K562 (cell line): ENCODE measurements at regions not wholly inside any gene's neighbourhood (a gene's known extent, or its start where the extent isn't known, plus 50 kb on each side); places are given as distances from the start of the nearest gene placed in this dataset.

Experiments
- ATAC-seq: fragments of 200-7000 bp; cut with Tn5 transposase; 3 replicates; pipeline ENCODE4 v1.9.1; 2020; ENCODE audit warnings: moderate library complexity
- BruUV-seq: library from RNA; stranded (reverse); fragments of 400-500 nt; replicated peaks from 2 replicates; lab custom pipeline; 2021; lab: Mats Ljungman, UMichigan
- CTCF ChIA-PET: fragments of 300-600 bp; formaldehyde crosslinking; extraction: SDS; loops from one replicate; lab custom pipeline; 2021; ENCODE audit warnings: low intra/inter-chr PET ratio; lab: Yijun Ruan, JAX
- POLR2A ChIA-PET: fragments of 300-600, 350-650 bp; sonication (Branson Sonifier 250); formaldehyde crosslinking; extraction: SDS; loops from one replicate; lab custom pipeline; 2021; ENCODE audit warnings: antibody characterized with exemption, inconsistent platforms; lab: Yijun Ruan, JAX
- DNase-seq, 4 experiments: peaks; one replicate each; pipeline versions ENCODE4 v3.0.0 to v3.0.0-alpha.2; 2011 to 2018; ENCODE audit warnings: low spot score in 3 of 4, mixed read lengths in 3 of 4; ENCODE audit errors: extremely low read depth in 1 of 4
- FAIRE-seq: peaks from 2 replicates; lab custom pipeline; 2011; peaks lifted over from hg19 to GRCh38; lab: Jason Lieb, UNC
- H2AFZ ChIP-seq: 2 replicates; pipeline ENCODE4 v1.6.0; 2011; ENCODE audit warnings: low read depth, low read length, control low read depth, inconsistent platforms
- H3K27ac ChIP-seq: fragments of 200-600 bp; 3 replicates; pipeline ENCODE4 v1.8.0; 2011; ENCODE audit warnings: low read depth, mild to moderate bottlenecking, control low read depth, inconsistent platforms, low read length, moderate library complexity, mixed read lengths; ENCODE audit errors: extremely low read depth
- H3K27me3 ChIP-seq, 2 experiments: fragments of 300-600 bp in 1 of 2; 2 replicates in 1 of 2; 3 replicates in 1 of 2; pipeline versions ENCODE4 v1.6.0 to v1.8.0; 2011; ENCODE audit warnings: inconsistent platforms in 2 of 2, low read length in 2 of 2, mild to moderate bottlenecking in 1 of 2, mixed read lengths in 1 of 2, moderate library complexity in 1 of 2; ENCODE audit not compliant: control insufficient read depth in 2 of 2, insufficient read depth in 2 of 2
- H3K36me3 ChIP-seq: fragments of 300-600 bp; 3 replicates; pipeline ENCODE4 v1.8.0; 2011; ENCODE audit warnings: mild to moderate bottlenecking, low read length, inconsistent platforms; ENCODE audit not compliant: control insufficient read depth, insufficient read depth
- H3K4me1 ChIP-seq, 2 experiments: fragments of 200-600 bp in 1 of 2; replicated peaks in 1 of 2; 2 replicates in 1 of 2; 3 replicates in 1 of 2; pipeline versions ENCODE4 v1.5.1 to v1.8.0; 2011; ENCODE audit warnings: inconsistent platforms in 2 of 2, low read length in 2 of 2, mild to moderate bottlenecking in 1 of 2, mixed read lengths in 1 of 2, moderate library complexity in 1 of 2; ENCODE audit not compliant: control insufficient read depth in 2 of 2, insufficient read depth in 2 of 2
- H3K4me2 ChIP-seq: 2 replicates; pipeline ENCODE4 v1.6.1; 2011; ENCODE audit warnings: low read length, control low read depth, inconsistent platforms, mixed read lengths; ENCODE audit not compliant: insufficient read depth
- H3K4me3 ChIP-seq: fragments of 200-600 bp; sonication (generic), shearing (Covaris generic); 2 replicates; pipeline ENCODE4 v1.5.1; 2016; ENCODE audit warnings: control low read depth, inconsistent platforms
- H3K79me2 ChIP-seq: fragments of 200-600 bp; 3 replicates; pipeline ENCODE4 v1.8.0; 2011; ENCODE audit warnings: low read length, inconsistent platforms; ENCODE audit not compliant: control insufficient read depth, insufficient read depth
- H3K9ac ChIP-seq, 2 experiments: 2 replicates each; pipeline versions ENCODE4 v1.6.0 to v1.6.1; 2011; ENCODE audit warnings: low read depth in 2 of 2, low read length in 2 of 2, control low read depth in 1 of 2, inconsistent platforms in 1 of 2, mild to moderate bottlenecking in 1 of 2, mixed read lengths in 1 of 2; ENCODE audit not compliant: insufficient read depth in 1 of 2
- H3K9me1 ChIP-seq: one replicate; pipeline ENCODE4 v1.6.0; 2011; ENCODE audit warnings: inconsistent platforms, mild to moderate bottlenecking, low read length, moderate library complexity; ENCODE audit not compliant: control insufficient read depth, insufficient read depth
- H3K9me3 ChIP-seq: replicated peaks from 2 replicates; pipeline ENCODE4 v1.5.1; 2011; ENCODE audit warnings: low read depth, low read length, inconsistent platforms; ENCODE audit not compliant: control insufficient read depth, insufficient read depth
- H4K20me1 ChIP-seq: replicated peaks from 2 replicates; pipeline ENCODE4 v1.6.1; 2011; ENCODE audit warnings: low read length, inconsistent platforms, mixed read lengths; ENCODE audit not compliant: control insufficient read depth, insufficient read depth
- CC2D1A ChIP-seq: fragments of 450-650 bp; IDR thresholded peaks from 2 replicates; pipeline ENCODE4 v1.6.1; 2017; ENCODE audit warnings: mild to moderate bottlenecking
- RBM34 ChIP-seq: fragments of 200-400 bp; formaldehyde crosslinking; IDR thresholded peaks from 2 replicates; pipeline ENCODE4 v1.6.1; 2018; ENCODE audit warnings: low read length, borderline replicate concordance; ENCODE audit not compliant: insufficient read depth
- ZNF174 ChIP-seq: fragments of 250-450 bp; sonication (Bioruptor Pico); IDR thresholded peaks from 2 replicates; pipeline ENCODE4 v1.4.0; 2020; ENCODE audit warnings: mild to moderate bottlenecking
- WGBS: fragments of 100-300 bp; shearing (Covaris generic); methylation state at CpG from one replicate; pipeline ENCODE4 v1.1.6; 2016; ENCODE audit warnings: low coverage, mixed read lengths; ENCODE audit not compliant: insufficient coverage; ENCODE audit errors: missing lambda C conversion rate; 5-methylcytosine and 5-hydroxymethylcytosine counted together
- in situ Hi-C: fragments of 300-500 bp; cut with MboI; formaldehyde crosslinking; loops from 4 replicates; pipeline ENCODE4 v1.15.0; 2018; ENCODE audit warnings: inconsistent platforms, mixed read lengths
- intact Hi-C: fragments of 100-400 bp; cut with micrococcal nuclease; formaldehyde crosslinking; loops from 2 replicates; pipeline ENCODE4 v1.14.2; 2022
- TF ChIP-seq, protein P1 (sequence below), 2 experiments: fragments of 450-650 bp in 1 of 2; sonication (generic) in 1 of 2; formaldehyde crosslinking in 1 of 2; IDR thresholded peaks in 1 of 2; conservative IDR thresholded peaks in 1 of 2; 2 replicates each; pipeline versions ENCODE4 v1.6.1 to v1.8.1; 2016 to 2023; ENCODE audit warnings: mild to moderate bottlenecking in 2 of 2, moderate library complexity in 2 of 2, inconsistent platforms in 1 of 2, missing genetic modification reagents in 1 of 2
- TF ChIP-seq, protein P2 (sequence below), 2 experiments: fragments of 450-650 bp; IDR thresholded peaks; 2 replicates each; pipeline ENCODE4 v1.6.1; 2016; ENCODE audit warnings: mild to moderate bottlenecking in 2 of 2, borderline replicate concordance in 1 of 2, low read depth in 1 of 2, moderate library complexity in 1 of 2

DNA sequence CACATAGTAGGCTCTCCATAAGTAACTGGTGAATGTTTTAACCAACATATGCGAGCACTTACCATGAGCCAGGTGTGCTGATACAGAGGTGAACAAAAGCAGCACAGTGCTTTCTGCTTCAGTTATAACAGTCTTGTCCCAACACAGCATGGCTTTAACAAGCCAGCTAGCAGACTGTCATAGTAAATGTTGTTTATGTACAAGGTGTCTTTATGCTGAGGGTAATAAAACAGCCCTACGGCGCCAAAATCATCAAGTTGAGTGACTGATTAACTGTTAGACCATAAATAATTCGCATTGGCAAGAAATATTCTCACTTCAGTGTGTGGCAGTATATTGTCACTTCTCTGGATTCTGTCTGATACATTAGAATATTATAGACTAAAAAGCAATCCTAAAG is 646.0 kb upstream of the CFAP20DC start:
- Histone ChIP-seq H3K4me1 (no peaks in the 10 kb centered on the region), H3K79me2 (no peaks in the 10 kb centered on the region), H3K9ac (no peak overlapping the region), H2AFZ (no peak overlapping the region), H4K20me1 (no peaks in the 10 kb centered on the region), H3K4me3 (no peak overlapping the region), H3K27ac (no peak overlapping the region), H3K36me3 (no peaks in the 10 kb centered on the region), H3K9me3 (no peaks in the 10 kb centered on the region), H3K4me2 (no peak overlapping the region), H3K9me1 (no peaks in the 10 kb centered on the region), H3K27me3 (no peaks in the 10 kb centered on the region)
- ChIA-PET CTCF (no interaction called here), POLR2A (no interaction called here)
- FAIRE-seq = no peak
- intact Hi-C loops = no loop called here
- no TSS peak for BruUV-seq
- no peak for TF ChIP-seq CC2D1A
- in situ Hi-C loops = no loop called here
- WGBS = 5% methylated on average over 4 of the region's 4 CpGs
- ATAC-seq = no peak
- DNase-seq = no peak

DNA sequence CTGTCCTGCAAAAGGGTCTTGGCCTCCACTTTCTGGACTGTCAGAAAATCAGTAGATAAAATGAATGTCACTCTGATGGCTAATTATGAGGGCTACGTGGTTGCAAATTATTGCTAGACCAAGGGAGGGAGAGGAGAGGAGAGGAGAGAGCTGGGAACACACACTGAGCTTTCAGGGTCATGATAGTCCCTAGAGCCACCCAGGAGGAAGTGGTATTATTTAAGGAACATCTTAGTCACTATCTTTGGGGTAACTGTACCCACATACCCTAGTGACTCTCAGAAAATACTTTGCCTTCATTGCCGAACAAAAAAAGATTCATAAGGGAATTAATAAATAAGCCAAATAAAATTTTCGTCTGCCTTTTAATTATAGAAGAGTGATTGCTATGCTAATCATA is 642.3 kb upstream of the CFAP20DC start:
- intact Hi-C loops (no loop called here), in situ Hi-C loops (no loop called here)
- TF ChIP-seq, protein P1, sequence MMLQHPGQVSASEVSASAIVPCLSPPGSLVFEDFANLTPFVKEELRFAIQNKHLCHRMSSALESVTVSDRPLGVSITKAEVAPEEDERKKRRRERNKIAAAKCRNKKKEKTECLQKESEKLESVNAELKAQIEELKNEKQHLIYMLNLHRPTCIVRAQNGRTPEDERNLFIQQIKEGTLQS (IDR thresholded peaks at IDR 0.05) = no peak
- TF ChIP-seq, protein P1 (CRISPR knock-in tag; conservative IDR thresholded peaks at IDR 0.05) = no peak
- TF ChIP-seq, protein P2, sequence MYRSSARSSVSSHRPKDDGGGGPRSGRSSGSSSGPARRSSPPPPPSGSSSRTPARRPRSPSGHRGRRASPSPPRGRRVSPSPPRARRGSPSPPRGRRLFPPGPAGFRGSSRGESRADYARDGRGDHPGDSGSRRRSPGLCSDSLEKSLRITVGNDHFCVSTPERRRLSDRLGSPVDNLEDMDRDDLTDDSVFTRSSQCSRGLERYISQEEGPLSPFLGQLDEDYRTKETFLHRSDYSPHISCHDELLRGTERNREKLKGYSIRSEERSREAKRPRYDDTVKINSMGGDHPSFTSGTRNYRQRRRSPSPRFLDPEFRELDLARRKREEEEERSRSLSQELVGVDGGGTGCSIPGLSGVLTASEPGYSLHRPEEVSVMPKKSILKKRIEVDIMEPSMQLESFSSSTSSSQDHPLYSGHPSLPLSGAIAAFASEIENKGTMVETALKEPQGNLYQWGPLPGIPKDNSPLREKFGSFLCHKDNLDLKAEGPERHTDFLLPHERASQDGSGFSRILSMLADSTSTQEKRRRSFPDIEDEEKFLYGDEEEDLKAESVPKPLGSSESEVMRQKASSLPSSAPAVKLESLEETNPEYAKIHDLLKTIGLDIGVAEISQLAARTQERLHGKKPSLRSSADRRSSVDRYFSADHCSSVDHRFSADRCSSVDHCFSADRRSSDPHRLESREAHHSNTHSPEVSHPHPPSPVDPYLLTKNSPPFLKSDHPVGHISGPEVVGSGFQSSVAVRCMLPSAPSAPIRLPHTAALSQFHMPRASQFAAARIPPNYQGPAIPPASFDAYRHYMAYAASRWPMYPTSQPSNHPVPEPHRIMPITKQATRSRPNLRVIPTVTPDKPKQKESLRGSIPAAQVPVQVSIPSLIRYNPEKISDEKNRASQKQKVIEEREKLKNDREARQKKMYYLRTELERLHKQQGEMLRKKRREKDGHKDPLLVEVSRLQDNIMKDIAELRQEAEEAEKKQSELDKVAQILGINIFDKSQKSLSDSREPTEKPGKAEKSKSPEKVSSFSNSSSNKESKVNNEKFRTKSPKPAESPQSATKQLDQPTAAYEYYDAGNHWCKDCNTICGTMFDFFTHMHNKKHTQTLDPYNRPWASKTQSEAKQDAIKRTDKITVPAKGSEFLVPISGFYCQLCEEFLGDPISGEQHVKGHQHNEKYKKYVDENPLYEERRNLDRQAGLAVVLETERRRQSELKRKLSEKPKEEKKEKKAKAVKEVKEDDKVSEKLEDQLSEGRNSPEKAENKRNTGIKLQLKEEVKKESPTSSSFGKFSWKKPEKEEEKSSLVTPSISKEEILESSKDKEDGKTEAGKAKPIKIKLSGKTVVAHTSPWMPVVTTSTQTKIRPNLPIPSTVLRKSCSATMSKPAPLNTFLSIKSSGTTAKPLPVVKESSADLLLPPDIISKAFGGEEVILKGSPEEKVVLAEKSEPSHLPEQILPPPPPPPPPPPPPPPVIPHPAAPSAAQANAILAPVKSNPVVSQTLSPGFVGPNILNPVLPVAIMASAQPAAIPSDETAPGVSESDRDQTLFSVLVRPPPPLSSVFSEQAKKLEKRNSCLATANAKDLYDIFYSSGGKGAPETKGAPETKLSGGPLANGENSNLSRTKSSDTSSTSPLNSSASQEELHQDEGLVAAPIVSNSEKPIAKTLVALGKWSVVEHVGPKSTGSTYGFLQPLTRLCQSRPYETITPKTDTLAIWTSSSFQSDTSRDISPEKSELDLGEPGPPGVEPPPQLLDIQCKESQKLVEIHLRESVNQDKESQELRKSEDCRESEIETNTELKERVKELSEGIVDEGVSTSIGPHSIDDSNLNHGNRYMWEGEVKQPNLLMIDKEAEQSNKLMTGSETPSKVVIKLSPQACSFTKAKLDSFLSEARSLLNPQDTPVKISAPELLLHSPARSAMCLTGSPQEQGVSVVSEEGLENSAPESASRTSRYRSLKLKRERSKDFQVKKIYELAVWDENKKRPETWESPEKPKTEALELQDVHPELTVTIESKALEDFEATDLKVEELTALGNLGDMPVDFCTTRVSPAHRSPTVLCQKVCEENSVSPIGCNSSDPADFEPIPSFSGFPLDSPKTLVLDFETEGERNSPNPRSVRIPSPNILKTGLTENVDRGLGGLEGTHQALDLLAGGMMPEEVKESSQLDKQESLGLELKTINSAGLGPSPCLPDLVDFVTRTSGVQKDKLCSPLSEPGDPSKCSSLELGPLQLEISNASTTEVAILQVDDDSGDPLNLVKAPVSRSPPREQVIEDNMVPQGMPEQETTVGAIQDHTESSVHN (IDR thresholded peaks at IDR 0.05; ENCODE audit: borderline replicate concordance in 1 of 2, low read depth in 1 of 2) = no peak
- TF ChIP-seq RBM34 (no peak), ZNF174 (no peak)
- H3K27me3 ChIP-seq = no peaks in the 10 kb centered on the region
- DNase-seq (no peak), ATAC-seq (no peak), FAIRE-seq (no peak)
- CTCF ChIA-PET = no interaction called here
- no peak overlapping the region for H3K4me3 ChIP-seq
- POLR2A ChIA-PET = no interaction called here
- H3K79me2 ChIP-seq = no peaks in the 10 kb centered on the region
- H3K4me2 ChIP-seq = no peak overlapping the region
- WGBS = 0% methylated on average over 3 of the region's 3 CpGs
- H3K36me3 ChIP-seq = no peaks in the 10 kb centered on the region
- no peak overlapping the region for H3K9ac ChIP-seq
- H3K9me1 ChIP-seq = no peaks in the 10 kb centered on the region
- BruUV-seq = no TSS peak
- H3K27ac ChIP-seq = no peak overlapping the region
- no peaks in the 10 kb centered on the region for H3K4me1 ChIP-seq
- H2AFZ ChIP-seq = no peak overlapping the region
- no peaks in the 10 kb centered on the region for H3K9me3 ChIP-seq
- H4K20me1 ChIP-seq = no peaks in the 10 kb centered on the region
